ENCODE measurements at regions not wholly inside any gene's neighbourhood (a gene's known extent, or its start where the extent isn't known, plus 50 kb on each side); places are given as distances from the start of the nearest gene placed in this dataset.

GRCh38 chr6:147126618-147127022 lies 77.6 kb upstream of the STXBP5 start:
- no peak for TF ChIP-seq POLR2A (IDR thresholded peaks at IDR 0.05)
- TF ChIP-seq, protein P1, sequence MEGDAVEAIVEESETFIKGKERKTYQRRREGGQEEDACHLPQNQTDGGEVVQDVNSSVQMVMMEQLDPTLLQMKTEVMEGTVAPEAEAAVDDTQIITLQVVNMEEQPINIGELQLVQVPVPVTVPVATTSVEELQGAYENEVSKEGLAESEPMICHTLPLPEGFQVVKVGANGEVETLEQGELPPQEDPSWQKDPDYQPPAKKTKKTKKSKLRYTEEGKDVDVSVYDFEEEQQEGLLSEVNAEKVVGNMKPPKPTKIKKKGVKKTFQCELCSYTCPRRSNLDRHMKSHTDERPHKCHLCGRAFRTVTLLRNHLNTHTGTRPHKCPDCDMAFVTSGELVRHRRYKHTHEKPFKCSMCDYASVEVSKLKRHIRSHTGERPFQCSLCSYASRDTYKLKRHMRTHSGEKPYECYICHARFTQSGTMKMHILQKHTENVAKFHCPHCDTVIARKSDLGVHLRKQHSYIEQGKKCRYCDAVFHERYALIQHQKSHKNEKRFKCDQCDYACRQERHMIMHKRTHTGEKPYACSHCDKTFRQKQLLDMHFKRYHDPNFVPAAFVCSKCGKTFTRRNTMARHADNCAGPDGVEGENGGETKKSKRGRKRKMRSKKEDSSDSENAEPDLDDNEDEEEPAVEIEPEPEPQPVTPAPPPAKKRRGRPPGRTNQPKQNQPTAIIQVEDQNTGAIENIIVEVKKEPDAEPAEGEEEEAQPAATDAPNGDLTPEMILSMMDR (IDR thresholded peaks at IDR 0.05), result no peak
